ENCODE measurements at regions not wholly inside any gene's neighbourhood (a gene's known extent, or its start where the extent isn't known, plus 50 kb on each side); places are given as distances from the start of the nearest gene placed in this dataset.

DNA sequence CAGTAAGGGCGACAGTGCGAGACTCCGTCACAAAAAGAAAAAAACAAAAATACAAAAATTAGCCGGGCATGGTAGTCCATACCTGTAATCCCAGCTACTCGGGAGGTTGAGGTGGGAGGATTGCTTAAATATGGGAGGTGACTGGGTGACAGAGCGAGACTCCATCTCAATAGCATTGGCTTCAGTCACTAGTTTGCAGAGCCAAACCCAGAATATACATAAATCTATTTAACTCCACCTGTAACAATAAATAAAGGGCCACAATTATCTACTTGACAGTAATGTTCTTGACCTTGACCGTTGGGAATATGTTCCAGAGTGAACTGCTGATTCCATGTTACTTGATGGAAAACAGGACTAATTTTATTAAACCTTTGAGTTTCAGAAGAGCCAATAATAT, 198.9 kb upstream of the MDGA2 start:
- TF ChIP-seq CTCF (IDR thresholded peaks at IDR 0.05 in 4 of 5, conservative IDR thresholded peaks at IDR 0.05 in 1 of 5) (no peak), POLR2A (IDR thresholded peaks at IDR 0.05) (no peak)

Measured in gastrocnemius medialis (tissue), 4 donors.